Right renal pelvis (tissue), 4 donors: ENCODE measurements at regions not wholly inside any gene's neighbourhood (a gene's known extent, or its start where the extent isn't known, plus 50 kb on each side); places are given as distances from the start of the nearest gene placed in this dataset.

Source experiments
- DNase-seq, 4 donors: peaks; one replicate each; pipeline ENCODE4 v3.0.0-alpha.2; 2013; ENCODE audit warnings: low read depth in 4 of 4, low spot score in 3 of 4, missing footprints in 1 of 4

- DNase-seq = no peak
Measured at GRCh38 chr6:40313582-40313981, 273.6 kb downstream of the LRFN2 start.

GRCh38 chr6:40312213-40313015 is 274.8 kb downstream of the LRFN2 start:
- DNase-seq = no peak

- DNase-seq = peak; percentile 38 to 61 (median 49)
Measured at GRCh38 chr6:40308533-40309306, 278.4 kb downstream of the LRFN2 start.

- no peak for DNase-seq
Measured at GRCh38 chr6:40307712-40308111, 279.5 kb downstream of the LRFN2 start.

GRCh38 chr6:40302856-40303454 is 284.2 kb downstream of the LRFN2 start:
- DNase-seq = no peak

GRCh38 chr6:40299681-40300080 is 287.5 kb downstream of the LRFN2 start:
- DNase-seq = no peak

GRCh38 chr6:40298207-40298606 is 289.0 kb downstream of the LRFN2 start:
- no peak for DNase-seq

GRCh38 chr6:40295251-40295950 is 291.8 kb downstream of the LRFN2 start:
- no peak for DNase-seq

GRCh38 chr6:40293460-40294185 is 293.5 kb downstream of the LRFN2 start:
- DNase-seq = no peak

GRCh38 chr6:40293060-40293459 is 294.1 kb downstream of the LRFN2 start:
- no peak for DNase-seq

- no peak for DNase-seq
Measured at GRCh38 chr6:40290816-40291215, 296.3 kb downstream of the LRFN2 start.

GRCh38 chr6:40288919-40289318 is 298.2 kb downstream of the LRFN2 start:
- DNase-seq = no peak

- DNase-seq = no peak
Measured at GRCh38 chr6:40287296-40287850, 299.8 kb downstream of the LRFN2 start.

- no peak for DNase-seq
Measured at GRCh38 chr6:40286721-40287120, 300.4 kb downstream of the LRFN2 start.

- DNase-seq = no peak
Measured at GRCh38 chr6:40285996-40286395, 301.2 kb downstream of the LRFN2 start.

- DNase-seq = no peak
Measured at GRCh38 chr6:40285535-40285934, 301.6 kb downstream of the LRFN2 start.

- no peak for DNase-seq
Measured at GRCh38 chr6:40282986-40283385, 304.2 kb downstream of the LRFN2 start.

- no peak for DNase-seq
Measured at GRCh38 chr6:40281402-40281801, 305.8 kb downstream of the LRFN2 start.

GRCh38 chr6:40280231-40280630 is 306.9 kb downstream of the LRFN2 start:
- DNase-seq = no peak

GRCh38 chr6:40276141-40276540 is 311.0 kb downstream of the LRFN2 start:
- peak; percentile 34 to 56 (median 46) for DNase-seq
